ENCODE measurements at regions not wholly inside any gene's neighbourhood (a gene's known extent, or its start where the extent isn't known, plus 50 kb on each side); places are given as distances from the start of the nearest gene placed in this dataset.

DNA sequence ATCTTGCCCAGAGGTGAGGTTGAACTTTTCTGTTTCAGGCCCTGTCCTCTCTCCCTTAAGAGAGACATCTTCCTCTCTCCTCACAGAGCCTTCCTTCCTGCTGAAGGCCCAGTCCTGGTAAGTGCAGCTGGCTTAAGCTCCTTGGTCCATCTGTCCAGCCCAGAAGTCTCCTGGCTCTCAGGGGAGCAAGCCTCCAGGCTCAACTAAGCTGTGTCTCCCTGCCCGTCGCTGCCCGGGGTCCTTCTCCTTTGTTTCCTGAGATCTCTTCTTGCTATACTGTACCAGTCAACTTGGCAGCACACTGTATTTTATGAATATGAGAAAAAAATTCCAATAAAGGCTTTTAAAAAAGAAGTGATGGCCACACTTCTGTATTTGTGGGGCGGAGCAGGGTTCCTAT is 77.4 kb downstream of the KCNF1 start:
- TF ChIP-seq, protein P1, sequence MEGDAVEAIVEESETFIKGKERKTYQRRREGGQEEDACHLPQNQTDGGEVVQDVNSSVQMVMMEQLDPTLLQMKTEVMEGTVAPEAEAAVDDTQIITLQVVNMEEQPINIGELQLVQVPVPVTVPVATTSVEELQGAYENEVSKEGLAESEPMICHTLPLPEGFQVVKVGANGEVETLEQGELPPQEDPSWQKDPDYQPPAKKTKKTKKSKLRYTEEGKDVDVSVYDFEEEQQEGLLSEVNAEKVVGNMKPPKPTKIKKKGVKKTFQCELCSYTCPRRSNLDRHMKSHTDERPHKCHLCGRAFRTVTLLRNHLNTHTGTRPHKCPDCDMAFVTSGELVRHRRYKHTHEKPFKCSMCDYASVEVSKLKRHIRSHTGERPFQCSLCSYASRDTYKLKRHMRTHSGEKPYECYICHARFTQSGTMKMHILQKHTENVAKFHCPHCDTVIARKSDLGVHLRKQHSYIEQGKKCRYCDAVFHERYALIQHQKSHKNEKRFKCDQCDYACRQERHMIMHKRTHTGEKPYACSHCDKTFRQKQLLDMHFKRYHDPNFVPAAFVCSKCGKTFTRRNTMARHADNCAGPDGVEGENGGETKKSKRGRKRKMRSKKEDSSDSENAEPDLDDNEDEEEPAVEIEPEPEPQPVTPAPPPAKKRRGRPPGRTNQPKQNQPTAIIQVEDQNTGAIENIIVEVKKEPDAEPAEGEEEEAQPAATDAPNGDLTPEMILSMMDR (conservative IDR thresholded peaks at IDR 0.05; ENCODE audit: low read length): no peak
- no peak for TF ChIP-seq EZH2phosphoT487 (IDR thresholded peaks at IDR 0.05; ENCODE audit: borderline replicate concordance)
